ENCODE measurements at regions not wholly inside any gene's neighbourhood (a gene's known extent, or its start where the extent isn't known, plus 50 kb on each side); places are given as distances from the start of the nearest gene placed in this dataset.

- TF ChIP-seq CTCF (IDR thresholded peaks at IDR 0.05; ENCODE audit: poor library complexity) (no peak), EZH2 (IDR thresholded peaks at IDR 0.05; ENCODE audit: borderline replicate concordance) (no peak), EZH2phosphoT487 (IDR thresholded peaks at IDR 0.05; ENCODE audit: low read depth, severe bottlenecking, unreplicated experiment) (no peak)
Measured at GRCh38 chr6:133156689-133157088, 84.5 kb upstream of the EYA4 start.
